AG09309 (cell line): ENCODE measurements at regions not wholly inside any gene's neighbourhood (a gene's known extent, or its start where the extent isn't known, plus 50 kb on each side); places are given as distances from the start of the nearest gene placed in this dataset.
"Not testable (repeated sequence)": the region's sequence is repeated elsewhere in the genome, so short reads cannot be mapped to it uniquely, and the experiment has no call there.

Experiments
- DNase-seq: peaks from one replicate; pipeline ENCODE4 v3.0.0-alpha.2; 2010; ENCODE audit warnings: low read depth
- H3K4me3 ChIP-seq: 2 replicates; pipeline ENCODE4 v1.5.1; 2011; ENCODE audit warnings: mild to moderate bottlenecking, low read depth, low read length, moderate library complexity; ENCODE audit not compliant: control insufficient read depth
- TF ChIP-seq, protein P1 (sequence below): IDR thresholded peaks from 2 replicates; pipeline ENCODE4 v1.5.1; 2011; ENCODE audit warnings: mild to moderate bottlenecking, low read depth, low read length, inconsistent platforms; ENCODE audit not compliant: insufficient read depth, control insufficient read depth; ENCODE audit errors: missing control alignments

DNA sequence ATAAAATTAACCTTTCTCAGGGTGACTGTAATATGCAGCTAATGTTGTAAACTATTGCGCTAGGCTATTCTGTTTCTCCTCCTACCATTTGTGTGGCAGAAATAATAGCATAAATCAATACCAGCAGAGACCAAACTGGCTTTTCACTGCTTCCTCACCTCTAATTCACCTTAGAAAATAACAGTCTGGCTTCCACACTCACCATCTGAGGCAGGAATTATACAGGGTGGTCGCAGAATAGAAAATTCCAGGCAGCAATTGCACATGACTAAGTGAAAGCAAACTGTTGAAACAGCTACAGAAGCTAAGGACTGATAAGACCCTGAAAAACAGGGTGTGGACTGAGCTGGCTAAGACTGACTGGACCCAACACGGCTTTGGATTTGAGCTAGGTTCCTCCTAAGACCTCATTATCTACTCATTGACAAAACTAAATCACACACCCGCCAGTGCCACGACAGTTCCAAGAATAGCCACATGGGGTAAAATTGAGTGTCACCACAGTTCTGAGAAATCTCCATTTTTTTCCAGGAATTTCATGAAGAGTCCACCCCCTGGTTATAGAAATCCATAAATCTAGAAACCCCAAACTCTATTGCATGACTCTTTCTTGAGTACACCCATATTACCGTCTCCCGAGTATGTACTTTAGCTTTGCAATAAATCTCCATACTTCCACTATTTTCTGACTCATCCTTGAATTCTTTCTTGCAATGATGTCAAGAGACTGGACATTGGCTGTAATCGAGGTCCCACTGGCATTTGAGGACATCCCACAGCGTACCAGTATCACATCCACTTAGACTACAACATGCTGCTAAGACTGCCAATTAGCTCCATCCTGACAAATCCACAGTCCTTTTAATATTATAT lies 60.9 kb upstream of the KCNQ5 start:
- H3K4me3 ChIP-seq, result no peak overlapping the region
- TF ChIP-seq, protein P1, sequence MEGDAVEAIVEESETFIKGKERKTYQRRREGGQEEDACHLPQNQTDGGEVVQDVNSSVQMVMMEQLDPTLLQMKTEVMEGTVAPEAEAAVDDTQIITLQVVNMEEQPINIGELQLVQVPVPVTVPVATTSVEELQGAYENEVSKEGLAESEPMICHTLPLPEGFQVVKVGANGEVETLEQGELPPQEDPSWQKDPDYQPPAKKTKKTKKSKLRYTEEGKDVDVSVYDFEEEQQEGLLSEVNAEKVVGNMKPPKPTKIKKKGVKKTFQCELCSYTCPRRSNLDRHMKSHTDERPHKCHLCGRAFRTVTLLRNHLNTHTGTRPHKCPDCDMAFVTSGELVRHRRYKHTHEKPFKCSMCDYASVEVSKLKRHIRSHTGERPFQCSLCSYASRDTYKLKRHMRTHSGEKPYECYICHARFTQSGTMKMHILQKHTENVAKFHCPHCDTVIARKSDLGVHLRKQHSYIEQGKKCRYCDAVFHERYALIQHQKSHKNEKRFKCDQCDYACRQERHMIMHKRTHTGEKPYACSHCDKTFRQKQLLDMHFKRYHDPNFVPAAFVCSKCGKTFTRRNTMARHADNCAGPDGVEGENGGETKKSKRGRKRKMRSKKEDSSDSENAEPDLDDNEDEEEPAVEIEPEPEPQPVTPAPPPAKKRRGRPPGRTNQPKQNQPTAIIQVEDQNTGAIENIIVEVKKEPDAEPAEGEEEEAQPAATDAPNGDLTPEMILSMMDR, result no peak
- DNase-seq, result no peak

DNA sequence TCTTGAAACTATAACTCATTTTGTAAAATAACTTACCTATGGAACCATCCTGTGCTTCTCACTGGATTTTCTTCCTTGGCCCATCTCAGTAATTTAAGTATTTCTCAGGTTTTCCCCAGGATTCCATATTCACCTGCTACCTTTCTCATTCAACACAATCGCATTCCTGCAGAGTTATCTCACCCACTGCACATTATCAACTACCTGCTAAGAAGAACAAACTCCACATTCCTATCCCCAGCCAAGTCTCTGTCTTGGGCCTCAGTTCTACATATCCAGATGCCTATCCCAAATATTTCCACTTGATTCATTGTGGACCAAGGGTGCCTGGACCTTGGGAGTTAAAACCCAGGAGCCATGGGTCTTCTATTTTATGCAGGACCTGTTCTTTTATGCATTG lies 60.2 kb upstream of the KCNQ5 start:
- TF ChIP-seq, protein P1, result no peak
- DNase-seq, result no peak
- no peak overlapping the region for H3K4me3 ChIP-seq

DNA sequence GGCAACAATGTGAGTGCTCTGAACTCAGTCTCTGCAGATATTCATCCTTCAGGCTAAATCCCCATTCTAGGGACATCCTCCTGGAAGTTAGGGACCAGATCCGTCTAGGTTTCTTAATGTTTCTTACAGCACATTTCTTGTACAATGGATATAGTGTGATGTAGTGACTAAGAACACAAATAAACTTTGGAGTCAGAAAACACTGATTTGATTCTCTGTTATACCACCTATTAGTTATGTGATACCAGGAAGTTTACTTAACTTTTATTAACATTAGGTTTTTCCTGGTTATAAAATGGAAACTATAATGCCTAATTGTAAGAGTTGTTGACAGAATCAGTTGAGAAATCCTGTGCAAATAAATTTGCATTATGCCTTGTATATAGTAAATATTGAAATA lies 57.6 kb upstream of the KCNQ5 start:
- no peak for DNase-seq
- TF ChIP-seq, protein P1, result no peak

DNA sequence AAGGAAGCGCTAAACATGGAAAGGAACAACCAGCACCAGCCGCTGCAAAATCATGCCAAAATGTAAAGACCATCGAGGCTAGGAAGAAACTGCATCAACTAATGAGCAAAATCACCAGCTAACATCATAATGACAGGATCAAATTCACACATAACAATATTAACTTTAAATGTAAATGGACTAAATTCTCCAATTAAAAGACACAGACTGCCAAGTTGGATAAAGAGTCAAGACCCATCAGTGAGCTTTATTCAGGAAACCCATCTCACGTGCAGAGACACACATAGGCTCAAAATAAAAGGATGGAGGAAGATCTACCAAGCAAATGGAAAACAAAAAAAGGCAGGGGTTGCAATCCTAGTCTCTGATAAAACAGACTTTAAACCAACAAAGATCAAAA lies 49.9 kb upstream of the KCNQ5 start:
- DNase-seq, H3K4me3 ChIP-seq: not testable (repeated sequence)

More for the DNA sequence above, 57.6 kb upstream of the KCNQ5 start:
- no peak overlapping the region for H3K4me3 ChIP-seq
